ENCODE measurements at regions not wholly inside any gene's neighbourhood (a gene's known extent, or its start where the extent isn't known, plus 50 kb on each side); places are given as distances from the start of the nearest gene placed in this dataset.

DNA sequence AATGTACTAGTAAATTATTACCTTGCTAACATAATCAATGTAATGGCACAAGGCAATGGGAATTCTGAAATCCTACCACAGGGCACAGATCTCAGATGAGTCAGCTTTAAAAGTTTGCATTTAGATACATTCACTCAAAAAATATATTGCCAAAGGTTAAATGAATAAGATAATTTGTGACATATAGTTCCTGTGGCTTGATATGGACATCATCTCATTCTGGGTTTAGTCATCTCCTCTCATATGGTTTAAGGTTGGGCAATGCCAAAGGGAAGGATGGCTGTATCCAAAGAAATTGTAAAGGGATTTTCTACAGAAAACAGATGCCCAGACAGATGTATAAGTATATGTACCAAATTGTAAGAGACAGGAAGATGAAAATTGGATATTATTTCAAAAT lies 1065.0 kb downstream of the LRFN5 start:
- no peaks in the 10 kb centered on the region for H3F3A ChIP-seq (ENCODE audit: low read length, unreplicated experiment)
- TF ChIP-seq CTCF (conservative IDR thresholded peaks at IDR 0.05; ENCODE audit: low read depth, low read length): no peak
- TF ChIP-seq EZH2phosphoT487 (IDR thresholded peaks at IDR 0.05; ENCODE audit: borderline replicate concordance, low read length): no peak
- no peak for TF ChIP-seq EZH2 (IDR thresholded peaks at IDR 0.05; ENCODE audit: low read length, unreplicated experiment)
- H3K9me3 ChIP-seq (ENCODE audit: low read length): no peaks in the 10 kb centered on the region
- H3K9me2 ChIP-seq (replicated peaks; ENCODE audit: low read length): no peaks in the 10 kb centered on the region
- CTCF ChIA-PET: no interaction called here
- no peaks in the 10 kb centered on the region for H3K27me3 ChIP-seq (ENCODE audit: low read length)
- no peaks in the 10 kb centered on the region for H3K79me2 ChIP-seq (ENCODE audit: low read length)
- no peaks in the 10 kb centered on the region for H4K20me1 ChIP-seq (ENCODE audit: low read length)
- no TSS peak for BruUV-seq (replicated peaks)
- intact Hi-C loops (cut with micrococcal nuclease): no loop called here
- peak; percentile 65 for DNase-seq
- H2AFZ ChIP-seq (ENCODE audit: low read length): no peak overlapping the region
- H3K4me2 ChIP-seq (ENCODE audit: low read length): peak overlapping the region; percentile 21
- H3K9ac ChIP-seq (ENCODE audit: low read length): no peak overlapping the region
- POLR2A ChIA-PET (ENCODE audit: unreplicated experiment): no interaction called here
- H3K4me1 ChIP-seq (ENCODE audit: insufficient read depth, low read length): peaks cover 17% of the 10 kb centered on the region
- ATAC-seq: peak; percentile 94
- no peaks in the 10 kb centered on the region for H3K36me3 ChIP-seq (ENCODE audit: low read depth, low read length)
- H3K27ac ChIP-seq (ENCODE audit: low read length): peak overlapping the region; percentile 56
- H3K4me3 ChIP-seq (ENCODE audit: low read length): no peak overlapping the region

GRCh38 chr14:42665083-42665482 lies 1058.4 kb downstream of the LRFN5 start:
- Histone ChIP-seq H3K9me2 (replicated peaks; ENCODE audit: low read length) (no peaks in the 10 kb centered on the region), H3K4me1 (ENCODE audit: insufficient read depth, low read length) (no peaks in the 10 kb centered on the region), H2AFZ (ENCODE audit: low read length) (no peak overlapping the region), H3F3A (ENCODE audit: low read length, unreplicated experiment) (no peaks in the 10 kb centered on the region), H3K4me3 (ENCODE audit: low read length) (no peak overlapping the region), H3K79me2 (ENCODE audit: low read length) (no peaks in the 10 kb centered on the region), H3K27ac (ENCODE audit: low read length) (no peak overlapping the region), H3K4me2 (ENCODE audit: low read length) (no peak overlapping the region), H3K36me3 (ENCODE audit: low read depth, low read length) (no peaks in the 10 kb centered on the region), H3K27me3 (ENCODE audit: low read length) (no peaks in the 10 kb centered on the region), H4K20me1 (ENCODE audit: low read length) (no peaks in the 10 kb centered on the region), H3K9me3 (ENCODE audit: low read length) (no peaks in the 10 kb centered on the region), H3K9ac (ENCODE audit: low read length) (no peak overlapping the region)
- ATAC-seq (no peak), DNase-seq (peak; percentile 11)
- intact Hi-C loops (cut with micrococcal nuclease): no loop called here
- TF ChIP-seq CTCF (conservative IDR thresholded peaks at IDR 0.05; ENCODE audit: low read depth, low read length) (no peak), EZH2phosphoT487 (IDR thresholded peaks at IDR 0.05; ENCODE audit: borderline replicate concordance, low read length) (no peak), EZH2 (IDR thresholded peaks at IDR 0.05; ENCODE audit: low read length, unreplicated experiment) (no peak)
- ChIA-PET POLR2A (ENCODE audit: unreplicated experiment) (no interaction called here), CTCF (no interaction called here)
- no TSS peak for BruUV-seq (replicated peaks)

GRCh38 chr14:42664190-42664589 lies 1057.5 kb downstream of the LRFN5 start:
- H3K79me2 ChIP-seq (ENCODE audit: low read length): no peaks in the 10 kb centered on the region
- POLR2A ChIA-PET (ENCODE audit: unreplicated experiment): no interaction called here
- no peaks in the 10 kb centered on the region for H3K9me3 ChIP-seq (ENCODE audit: low read length)
- no peaks in the 10 kb centered on the region for H3K27me3 ChIP-seq (ENCODE audit: low read length)
- no peaks in the 10 kb centered on the region for H3F3A ChIP-seq (ENCODE audit: low read length, unreplicated experiment)
- H3K9ac ChIP-seq (ENCODE audit: low read length): no peak overlapping the region
- CTCF ChIA-PET: no interaction called here
- no peak overlapping the region for H3K4me2 ChIP-seq (ENCODE audit: low read length)
- H3K27ac ChIP-seq (ENCODE audit: low read length): no peak overlapping the region
- intact Hi-C loops (cut with micrococcal nuclease): no loop called here
- H3K4me3 ChIP-seq (ENCODE audit: low read length): no peak overlapping the region
- no peaks in the 10 kb centered on the region for H3K36me3 ChIP-seq (ENCODE audit: low read depth, low read length)
- no peak for DNase-seq
- BruUV-seq (replicated peaks): no TSS peak
- H3K4me1 ChIP-seq (ENCODE audit: insufficient read depth, low read length): no peaks in the 10 kb centered on the region
- H2AFZ ChIP-seq (ENCODE audit: low read length): no peak overlapping the region
- no peak for ATAC-seq
- H3K9me2 ChIP-seq (replicated peaks; ENCODE audit: low read length): no peaks in the 10 kb centered on the region
- H4K20me1 ChIP-seq (ENCODE audit: low read length): no peaks in the 10 kb centered on the region
- TF ChIP-seq EZH2phosphoT487 (IDR thresholded peaks at IDR 0.05; ENCODE audit: borderline replicate concordance, low read length) (no peak), CTCF (conservative IDR thresholded peaks at IDR 0.05; ENCODE audit: low read depth, low read length) (no peak), EZH2 (IDR thresholded peaks at IDR 0.05; ENCODE audit: low read length, unreplicated experiment) (no peak)

Data from PC-3 (cell line).